Nephron (organoid): ENCODE measurements at regions not wholly inside any gene's neighbourhood (a gene's known extent, or its start where the extent isn't known, plus 50 kb on each side); places are given as distances from the start of the nearest gene placed in this dataset.

Experiments
- H3K27ac Mint-ChIP-seq, 3 experiments: 2 replicates each; pipeline ENCODE4 v1.8.0; 2020; ENCODE audit warnings: mixed read lengths in 3 of 3, mild to moderate bottlenecking in 2 of 3, moderate library complexity in 1 of 3
- H3K27me3 Mint-ChIP-seq: 2 replicates; pipeline ENCODE4 v1.8.0; 2021; ENCODE audit warnings: low read depth, mild to moderate bottlenecking, moderate library complexity, mixed read lengths
- H3K36me3 Mint-ChIP-seq: 2 replicates; pipeline ENCODE4 v1.8.0; 2020; ENCODE audit warnings: low read depth, mixed read lengths
- H3K4me1 Mint-ChIP-seq: 2 replicates; pipeline ENCODE4 v1.8.0; 2020; ENCODE audit warnings: mixed read lengths
- H3K4me3 Mint-ChIP-seq, 3 experiments: 2 replicates each; pipeline ENCODE4 v1.8.0; 2020; ENCODE audit warnings: mild to moderate bottlenecking in 3 of 3, mixed read lengths in 3 of 3, moderate library complexity in 2 of 3
- H3K9me3 Mint-ChIP-seq: 2 replicates; pipeline ENCODE4 v1.8.0; 2020; ENCODE audit warnings: mixed read lengths
- CTCF ChIP-seq, 3 experiments: fragments of 200-600 bp; sonication (generic); IDR thresholded peaks; one replicate each; pipeline ENCODE4 v1.5.0; 2021; ENCODE audit warnings: antibody characterized with exemption in 3 of 3; ENCODE audit not compliant: unreplicated experiment in 3 of 3

DNA sequence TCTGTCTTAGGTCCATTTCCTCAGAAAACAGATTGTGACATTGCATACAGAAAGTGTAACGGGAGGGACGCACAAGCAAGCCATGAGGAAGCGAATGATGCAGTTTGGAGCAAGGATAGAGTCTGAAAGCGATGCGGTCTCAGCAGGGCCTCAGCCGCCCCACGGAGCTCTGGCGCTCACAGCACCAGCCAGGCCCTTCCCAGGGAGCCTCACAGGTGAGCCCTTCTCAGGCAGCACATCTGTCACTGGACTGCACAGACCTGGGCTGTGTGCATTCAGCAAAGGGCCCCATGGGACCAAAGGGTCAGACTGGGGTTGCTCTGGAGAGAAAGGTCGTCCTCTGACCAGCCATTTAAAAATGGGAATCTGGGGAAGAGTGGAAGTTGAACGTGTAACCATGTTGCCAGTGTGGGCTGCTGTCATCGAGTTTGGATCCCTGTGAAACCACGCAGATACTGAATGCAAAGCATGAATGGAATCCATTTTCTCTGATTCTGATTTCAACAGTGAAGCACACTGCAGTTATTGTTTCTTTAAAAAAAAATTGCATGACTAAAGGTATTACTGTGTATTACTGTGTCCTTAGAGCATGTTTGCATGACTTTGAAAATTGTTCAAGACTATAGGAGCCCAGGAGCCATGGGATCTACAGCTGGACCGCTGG is 350.0 kb upstream of the AKR1E2 start:
- Mint-ChIP-seq H3K27ac (no peak overlapping the region), H3K4me1 (peaks cover 7% of the 10 kb centered on the region), H3K9me3 (no peaks in the 10 kb centered on the region), H3K27me3 (peaks cover 3% of the 10 kb centered on the region), H3K4me3 (no peak overlapping the region), H3K36me3 (no peaks in the 10 kb centered on the region)
- no peak for TF ChIP-seq CTCF (IDR thresholded peaks at IDR 0.05; ENCODE audit: unreplicated experiment in 3 of 3)

- H3K4me3 Mint-ChIP-seq: no peak overlapping the region
- no peak overlapping the region for H3K27ac Mint-ChIP-seq
- H3K36me3 Mint-ChIP-seq: no peaks in the 10 kb centered on the region
- TF ChIP-seq CTCF (IDR thresholded peaks at IDR 0.05; ENCODE audit: unreplicated experiment in 3 of 3): no peak
- peaks cover 7% of the 10 kb centered on the region for H3K4me1 Mint-ChIP-seq
- peaks cover 3% of the 10 kb centered on the region for H3K27me3 Mint-ChIP-seq
- no peaks in the 10 kb centered on the region for H3K9me3 Mint-ChIP-seq
These were observed 351.2 kb upstream of the AKR1E2 start for GRCh38 chr10:4474829-4475228.

- no peaks in the 10 kb centered on the region for H3K36me3 Mint-ChIP-seq
- H3K27me3 Mint-ChIP-seq: peaks cover 3% of the 10 kb centered on the region
- no peaks in the 10 kb centered on the region for H3K9me3 Mint-ChIP-seq
- TF ChIP-seq CTCF (IDR thresholded peaks at IDR 0.05; ENCODE audit: unreplicated experiment in 3 of 3): no peak
- H3K27ac Mint-ChIP-seq: no peak overlapping the region
- peaks cover 7% of the 10 kb centered on the region for H3K4me1 Mint-ChIP-seq
- no peak overlapping the region for H3K4me3 Mint-ChIP-seq
These were observed 352.0 kb upstream of the AKR1E2 start for GRCh38 chr10:4473977-4474376.

GRCh38 chr10:4472190-4472904 is 353.7 kb upstream of the AKR1E2 start:
- Mint-ChIP-seq H3K9me3 (no peaks in the 10 kb centered on the region), H3K36me3 (peaks cover 2% of the 10 kb centered on the region), H3K4me3 (no peak overlapping the region), H3K27ac (no peak overlapping the region), H3K4me1 (peaks cover 7% of the 10 kb centered on the region), H3K27me3 (peaks cover 3% of the 10 kb centered on the region)
- no peak for TF ChIP-seq CTCF (IDR thresholded peaks at IDR 0.05; ENCODE audit: unreplicated experiment in 3 of 3)

GRCh38 chr10:4470231-4470835 is 355.7 kb upstream of the AKR1E2 start:
- Mint-ChIP-seq H3K9me3 (no peaks in the 10 kb centered on the region), H3K27me3 (no peaks in the 10 kb centered on the region), H3K27ac (no peak overlapping the region), H3K36me3 (peaks cover 3% of the 10 kb centered on the region), H3K4me1 (peaks cover 7% of the 10 kb centered on the region), H3K4me3 (no peak overlapping the region)
- no peak for TF ChIP-seq CTCF (IDR thresholded peaks at IDR 0.05; ENCODE audit: unreplicated experiment in 3 of 3)
